Muscle layer of duodenum (tissue), 2 donors: ENCODE measurements at regions not wholly inside any gene's neighbourhood (a gene's known extent, or its start where the extent isn't known, plus 50 kb on each side); places are given as distances from the start of the nearest gene placed in this dataset.
A peak's percentile ranks its signal among the peaks of the same experiment; 100 is the strongest.

ENCODE experiments used
- H3K27ac ChIP-seq: one replicate; pipeline ENCODE4 v1.7.0; 2013; ENCODE audit warnings: mild to moderate bottlenecking, low read length
- H3K27me3 ChIP-seq: one replicate; pipeline ENCODE4 v1.7.0; 2013; ENCODE audit warnings: low read depth, mild to moderate bottlenecking, control low read depth, low read length
- H3K36me3 ChIP-seq, 2 donors: one replicate each; pipeline ENCODE4 v1.7.0; 2013; ENCODE audit warnings: low read length in 2 of 2, control low read depth in 1 of 2, mild to moderate bottlenecking in 1 of 2; ENCODE audit not compliant: insufficient read depth in 2 of 2, control insufficient read depth in 1 of 2
- H3K4me1 ChIP-seq, 2 donors: one replicate each; pipeline ENCODE4 v1.7.0; 2013; ENCODE audit warnings: low read length in 2 of 2, mild to moderate bottlenecking in 2 of 2, control low read depth in 1 of 2, moderate library complexity in 1 of 2; ENCODE audit not compliant: insufficient read depth in 2 of 2, control insufficient read depth in 1 of 2
- H3K4me3 ChIP-seq, 2 donors: one replicate each; pipeline ENCODE4 v1.7.0; 2013; ENCODE audit warnings: low read length in 2 of 2, low read depth in 1 of 2, mild to moderate bottlenecking in 1 of 2
- H3K9me3 ChIP-seq, 2 donors: one replicate each; pipeline ENCODE4 v1.7.0; 2013; ENCODE audit warnings: low read length in 2 of 2, control low read depth in 1 of 2, mild to moderate bottlenecking in 1 of 2; ENCODE audit not compliant: control insufficient read depth in 1 of 2
- donor health status: healthy.

GRCh38 chr11:122323754-122324421 lies 207.9 kb upstream of the BLID start:
- H3K4me3 ChIP-seq: no peak overlapping the region
- peaks cover 5 to 14% of the 10 kb centered on the region in 2 donors for H3K4me1 ChIP-seq
- H3K27ac ChIP-seq: no peak overlapping the region
- no peaks in the 10 kb centered on the region for H3K9me3 ChIP-seq
- no peaks in the 10 kb centered on the region for H3K27me3 ChIP-seq
- H3K36me3 ChIP-seq: no peaks in the 10 kb centered on the region

- Histone ChIP-seq H3K4me3 (no peak overlapping the region), H3K36me3 (no peaks in the 10 kb centered on the region), H3K27me3 (no peaks in the 10 kb centered on the region), H3K9me3 (no peaks in the 10 kb centered on the region), H3K27ac (no peak overlapping the region), H3K4me1 (peaks cover 5 to 21% of the 10 kb centered on the region in 2 donors)
These were observed 206.3 kb upstream of the BLID start for GRCh38 chr11:122322329-122322728.

- Histone ChIP-seq H3K36me3 (no peaks in the 10 kb centered on the region), H3K27me3 (no peaks in the 10 kb centered on the region), H3K4me1 (peaks cover 5 to 35% of the 10 kb centered on the region in 2 donors), H3K9me3 (no peaks in the 10 kb centered on the region), H3K4me3 (no peak overlapping the region), H3K27ac (no peak overlapping the region)
These were observed 204.7 kb upstream of the BLID start for GRCh38 chr11:122320671-122321070.

- H3K36me3 ChIP-seq: no peaks in the 10 kb centered on the region
- no peak overlapping the region for H3K4me3 ChIP-seq
- peaks cover 5 to 35% of the 10 kb centered on the region in 2 donors for H3K4me1 ChIP-seq
- H3K27ac ChIP-seq: no peak overlapping the region
- H3K27me3 ChIP-seq: no peaks in the 10 kb centered on the region
- no peaks in the 10 kb centered on the region for H3K9me3 ChIP-seq
These were observed 203.9 kb upstream of the BLID start for GRCh38 chr11:122319691-122320620.

GRCh38 chr11:122319085-122319484 lies 203.1 kb upstream of the BLID start:
- peaks cover 5 to 35% of the 10 kb centered on the region in 2 donors for H3K4me1 ChIP-seq
- H3K27ac ChIP-seq: no peak overlapping the region
- no peak overlapping the region for H3K4me3 ChIP-seq
- H3K9me3 ChIP-seq: no peaks in the 10 kb centered on the region
- H3K36me3 ChIP-seq: no peaks in the 10 kb centered on the region
- H3K27me3 ChIP-seq: no peaks in the 10 kb centered on the region

- Histone ChIP-seq H3K36me3 (no peaks in the 10 kb centered on the region), H3K27me3 (no peaks in the 10 kb centered on the region), H3K9me3 (no peaks in the 10 kb centered on the region), H3K4me3 (no peak overlapping the region), H3K4me1 (peaks cover 5 to 29% of the 10 kb centered on the region in 2 donors), H3K27ac (no peak overlapping the region)
These were observed 201.3 kb upstream of the BLID start for GRCh38 chr11:122317305-122317704.

GRCh38 chr11:122313581-122313980 lies 197.6 kb upstream of the BLID start:
- Histone ChIP-seq H3K9me3 (no peaks in the 10 kb centered on the region), H3K27ac (no peak overlapping the region), H3K27me3 (no peaks in the 10 kb centered on the region), H3K4me1 (peaks cover 0 to 25% of the 10 kb centered on the region in 2 donors), H3K4me3 (no peak overlapping the region), H3K36me3 (no peaks in the 10 kb centered on the region)

GRCh38 chr11:122311216-122311755 lies 195.3 kb upstream of the BLID start:
- H3K4me1 ChIP-seq: peaks cover 0 to 10% of the 10 kb centered on the region in 2 donors
- H3K36me3 ChIP-seq: no peaks in the 10 kb centered on the region
- no peak overlapping the region for H3K27ac ChIP-seq
- H3K9me3 ChIP-seq: no peaks in the 10 kb centered on the region
- H3K27me3 ChIP-seq: no peaks in the 10 kb centered on the region
- no peak overlapping the region for H3K4me3 ChIP-seq

GRCh38 chr11:122310766-122311165 lies 194.8 kb upstream of the BLID start:
- Histone ChIP-seq H3K36me3 (no peaks in the 10 kb centered on the region), H3K9me3 (no peaks in the 10 kb centered on the region), H3K4me1 (peaks cover 0 to 12% of the 10 kb centered on the region in 2 donors), H3K4me3 (no peak overlapping the region), H3K27ac (no peak overlapping the region), H3K27me3 (no peaks in the 10 kb centered on the region)

GRCh38 chr11:122309262-122309925 lies 193.4 kb upstream of the BLID start:
- no peak overlapping the region for H3K27ac ChIP-seq
- no peaks in the 10 kb centered on the region for H3K27me3 ChIP-seq
- H3K36me3 ChIP-seq: no peaks in the 10 kb centered on the region
- peak overlapping the region; percentile 0 to 50 for H3K4me3 ChIP-seq
- H3K9me3 ChIP-seq: no peaks in the 10 kb centered on the region
- peaks cover 0 to 13% of the 10 kb centered on the region in 2 donors for H3K4me1 ChIP-seq

GRCh38 chr11:122308226-122308625 lies 192.2 kb upstream of the BLID start:
- H3K9me3 ChIP-seq: no peaks in the 10 kb centered on the region
- no peak overlapping the region for H3K27ac ChIP-seq
- peaks cover 0 to 13% of the 10 kb centered on the region in 2 donors for H3K4me1 ChIP-seq
- H3K36me3 ChIP-seq: no peaks in the 10 kb centered on the region
- H3K4me3 ChIP-seq: peak overlapping the region in 1 of 2 donors; percentile 50
- no peaks in the 10 kb centered on the region for H3K27me3 ChIP-seq
